Left renal cortex interstitium (tissue), 4 donors: ENCODE measurements at regions not wholly inside any gene's neighbourhood (a gene's known extent, or its start where the extent isn't known, plus 50 kb on each side); places are given as distances from the start of the nearest gene placed in this dataset.
"Not testable (repeated sequence)": the region's sequence is repeated elsewhere in the genome, so short reads cannot be mapped to it uniquely, and the experiment has no call there.

Experiments used
- DNase-seq, 4 donors: peaks; one replicate each; pipeline ENCODE4 v3.0.0-alpha.2; 2013; ENCODE audit warnings: low read depth in 4 of 4, low spot score in 2 of 4, missing footprints in 1 of 4

- no peak for DNase-seq
Measured at GRCh38 chr7:49577576-49577975, 195.9 kb upstream of the VWC2 start.

GRCh38 chr7:49579408-49579807 lies 194.0 kb upstream of the VWC2 start:
- DNase-seq = no peak

GRCh38 chr7:49580000-49580399 lies 193.4 kb upstream of the VWC2 start:
- DNase-seq = no peak

GRCh38 chr7:49580761-49581160 lies 192.7 kb upstream of the VWC2 start:
- DNase-seq = no peak

GRCh38 chr7:49583440-49583839 lies 190.0 kb upstream of the VWC2 start:
- no peak for DNase-seq

- DNase-seq = no peak
Measured at GRCh38 chr7:49596701-49597491, 176.5 kb upstream of the VWC2 start.

GRCh38 chr7:49597805-49598204 lies 175.6 kb upstream of the VWC2 start:
- DNase-seq = no peak

- no peak for DNase-seq
Measured at GRCh38 chr7:49611951-49612350, 161.5 kb upstream of the VWC2 start.

GRCh38 chr7:49613759-49614158 lies 159.7 kb upstream of the VWC2 start:
- no peak for DNase-seq

- DNase-seq = not testable (repeated sequence)
Measured at GRCh38 chr7:49614974-49615373, 158.5 kb upstream of the VWC2 start.

GRCh38 chr7:49618028-49618427 lies 155.4 kb upstream of the VWC2 start:
- DNase-seq = no peak

GRCh38 chr7:49623943-49624342 lies 149.5 kb upstream of the VWC2 start:
- no peak for DNase-seq

GRCh38 chr7:49624611-49625010 lies 148.8 kb upstream of the VWC2 start:
- no peak for DNase-seq

GRCh38 chr7:49630513-49630912 lies 142.9 kb upstream of the VWC2 start:
- no peak for DNase-seq

GRCh38 chr7:49631071-49631815 lies 142.2 kb upstream of the VWC2 start:
- no peak for DNase-seq

GRCh38 chr7:49631960-49632359 lies 141.5 kb upstream of the VWC2 start:
- DNase-seq = no peak

- DNase-seq = no peak
Measured at GRCh38 chr7:49635800-49636199, 137.6 kb upstream of the VWC2 start.

GRCh38 chr7:49636400-49636799 lies 137.0 kb upstream of the VWC2 start:
- DNase-seq = no peak

GRCh38 chr7:49638166-49638565 lies 135.3 kb upstream of the VWC2 start:
- no peak for DNase-seq

GRCh38 chr7:49639068-49639593 lies 134.3 kb upstream of the VWC2 start:
- DNase-seq = no peak

- no peak for DNase-seq
Measured at GRCh38 chr7:49639808-49640207, 133.6 kb upstream of the VWC2 start.

- no peak for DNase-seq
Measured at GRCh38 chr7:49643321-49643720, 130.1 kb upstream of the VWC2 start.
